ENCODE measurements at regions not wholly inside any gene's neighbourhood (a gene's known extent, or its start where the extent isn't known, plus 50 kb on each side); places are given as distances from the start of the nearest gene placed in this dataset.

GRCh38 chr4:22911285-22911684, 218.5 kb downstream of the GBA3 start:
- TF ChIP-seq, protein P1, sequence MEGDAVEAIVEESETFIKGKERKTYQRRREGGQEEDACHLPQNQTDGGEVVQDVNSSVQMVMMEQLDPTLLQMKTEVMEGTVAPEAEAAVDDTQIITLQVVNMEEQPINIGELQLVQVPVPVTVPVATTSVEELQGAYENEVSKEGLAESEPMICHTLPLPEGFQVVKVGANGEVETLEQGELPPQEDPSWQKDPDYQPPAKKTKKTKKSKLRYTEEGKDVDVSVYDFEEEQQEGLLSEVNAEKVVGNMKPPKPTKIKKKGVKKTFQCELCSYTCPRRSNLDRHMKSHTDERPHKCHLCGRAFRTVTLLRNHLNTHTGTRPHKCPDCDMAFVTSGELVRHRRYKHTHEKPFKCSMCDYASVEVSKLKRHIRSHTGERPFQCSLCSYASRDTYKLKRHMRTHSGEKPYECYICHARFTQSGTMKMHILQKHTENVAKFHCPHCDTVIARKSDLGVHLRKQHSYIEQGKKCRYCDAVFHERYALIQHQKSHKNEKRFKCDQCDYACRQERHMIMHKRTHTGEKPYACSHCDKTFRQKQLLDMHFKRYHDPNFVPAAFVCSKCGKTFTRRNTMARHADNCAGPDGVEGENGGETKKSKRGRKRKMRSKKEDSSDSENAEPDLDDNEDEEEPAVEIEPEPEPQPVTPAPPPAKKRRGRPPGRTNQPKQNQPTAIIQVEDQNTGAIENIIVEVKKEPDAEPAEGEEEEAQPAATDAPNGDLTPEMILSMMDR (IDR thresholded peaks at IDR 0.05; ENCODE audit: borderline replicate concordance, extremely low read depth, low read length, poor library complexity, severe bottlenecking): no peak
- TF ChIP-seq EZH2 (IDR thresholded peaks at IDR 0.05; ENCODE audit: borderline replicate concordance, low read depth, low read length, severe bottlenecking): no peak

Measured in DND-41 (cell line).